GM06990 (cell line): ENCODE measurements at regions not wholly inside any gene's neighbourhood (a gene's known extent, or its start where the extent isn't known, plus 50 kb on each side); places are given as distances from the start of the nearest gene placed in this dataset.

Experiments
- DNase-seq: peaks from one replicate; pipeline ENCODE4 v3.0.0-alpha.2; 2011; ENCODE audit not compliant: insufficient read length; ENCODE audit errors: extremely low read depth
- H3K27me3 ChIP-seq: replicated peaks from 2 replicates; pipeline ENCODE4 v1.6.0; 2011; ENCODE audit warnings: low read length; ENCODE audit not compliant: control insufficient read depth, insufficient read depth
- H3K36me3 ChIP-seq: 2 replicates; pipeline ENCODE4 v1.5.1; 2011; ENCODE audit warnings: low read length; ENCODE audit not compliant: control insufficient read depth, insufficient read depth
- H3K4me3 ChIP-seq: replicated peaks from 2 replicates; pipeline ENCODE4 v1.5.1; 2011; ENCODE audit warnings: low read depth, mild to moderate bottlenecking, control low read depth, low read length
- TF ChIP-seq, protein P1 (sequence below): IDR thresholded peaks from 2 replicates; pipeline ENCODE4 v1.5.1; 2011; ENCODE audit warnings: low read length, control low read depth, mild to moderate bottlenecking, inconsistent platforms; ENCODE audit not compliant: insufficient read depth, poor library complexity, severe bottlenecking

DNA sequence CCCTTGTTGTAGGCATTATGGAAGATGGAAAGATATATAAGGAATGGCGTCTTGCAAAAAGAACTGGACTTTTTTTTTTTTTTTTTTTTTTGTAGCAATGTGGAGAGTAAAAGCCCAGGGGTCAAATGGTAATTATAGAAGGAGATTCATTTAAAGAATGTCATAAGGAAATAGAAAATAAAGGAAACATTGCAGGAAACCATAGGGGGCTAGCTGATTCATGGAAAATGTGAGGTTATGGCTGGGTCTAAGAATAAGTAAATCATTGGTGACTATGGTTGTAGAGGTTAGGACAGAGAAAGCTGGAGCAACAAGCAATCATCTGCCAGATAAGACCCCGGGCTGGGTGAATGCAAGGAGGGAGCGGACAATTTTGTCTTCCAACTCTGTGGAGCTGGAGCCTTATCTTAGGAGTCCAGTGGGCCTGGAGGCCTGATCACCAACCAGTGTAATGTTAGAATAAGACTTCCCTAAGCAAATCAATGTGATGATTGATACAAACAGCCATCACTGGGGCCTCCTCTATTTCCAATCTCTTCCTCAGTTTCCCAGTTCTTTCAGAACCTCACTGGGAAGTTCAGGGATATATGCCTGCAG is 201.2 kb upstream of the TNP1 start:
- Histone ChIP-seq H3K4me3 (no peak overlapping the region), H3K27me3 (no peaks in the 10 kb centered on the region), H3K36me3 (no peaks in the 10 kb centered on the region)
- TF ChIP-seq, protein P1, sequence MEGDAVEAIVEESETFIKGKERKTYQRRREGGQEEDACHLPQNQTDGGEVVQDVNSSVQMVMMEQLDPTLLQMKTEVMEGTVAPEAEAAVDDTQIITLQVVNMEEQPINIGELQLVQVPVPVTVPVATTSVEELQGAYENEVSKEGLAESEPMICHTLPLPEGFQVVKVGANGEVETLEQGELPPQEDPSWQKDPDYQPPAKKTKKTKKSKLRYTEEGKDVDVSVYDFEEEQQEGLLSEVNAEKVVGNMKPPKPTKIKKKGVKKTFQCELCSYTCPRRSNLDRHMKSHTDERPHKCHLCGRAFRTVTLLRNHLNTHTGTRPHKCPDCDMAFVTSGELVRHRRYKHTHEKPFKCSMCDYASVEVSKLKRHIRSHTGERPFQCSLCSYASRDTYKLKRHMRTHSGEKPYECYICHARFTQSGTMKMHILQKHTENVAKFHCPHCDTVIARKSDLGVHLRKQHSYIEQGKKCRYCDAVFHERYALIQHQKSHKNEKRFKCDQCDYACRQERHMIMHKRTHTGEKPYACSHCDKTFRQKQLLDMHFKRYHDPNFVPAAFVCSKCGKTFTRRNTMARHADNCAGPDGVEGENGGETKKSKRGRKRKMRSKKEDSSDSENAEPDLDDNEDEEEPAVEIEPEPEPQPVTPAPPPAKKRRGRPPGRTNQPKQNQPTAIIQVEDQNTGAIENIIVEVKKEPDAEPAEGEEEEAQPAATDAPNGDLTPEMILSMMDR: no peak
- no peak for DNase-seq

DNA sequence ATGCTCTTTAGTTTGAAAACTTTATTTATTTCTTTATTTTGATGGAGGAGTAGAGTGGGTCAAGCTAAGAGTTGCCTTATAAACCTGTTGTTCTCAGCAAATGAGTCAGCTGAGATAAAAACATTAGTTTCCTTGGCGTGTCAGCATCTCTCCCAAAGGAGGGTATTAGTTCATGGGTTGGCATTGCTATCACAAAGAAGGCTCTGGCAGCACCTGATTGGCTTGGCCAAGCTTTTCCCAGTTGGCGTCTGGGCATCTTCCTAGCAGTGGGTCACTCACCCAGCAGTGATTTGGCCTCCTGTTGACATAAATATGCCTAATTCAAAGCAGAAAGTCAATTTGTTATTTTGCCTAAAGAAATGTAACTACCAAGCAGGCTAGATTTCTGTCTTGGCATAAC is 200.7 kb upstream of the TNP1 start:
- TF ChIP-seq, protein P1: no peak
- Histone ChIP-seq H3K27me3 (no peaks in the 10 kb centered on the region), H3K36me3 (no peaks in the 10 kb centered on the region), H3K4me3 (no peak overlapping the region)
- no peak for DNase-seq

DNA sequence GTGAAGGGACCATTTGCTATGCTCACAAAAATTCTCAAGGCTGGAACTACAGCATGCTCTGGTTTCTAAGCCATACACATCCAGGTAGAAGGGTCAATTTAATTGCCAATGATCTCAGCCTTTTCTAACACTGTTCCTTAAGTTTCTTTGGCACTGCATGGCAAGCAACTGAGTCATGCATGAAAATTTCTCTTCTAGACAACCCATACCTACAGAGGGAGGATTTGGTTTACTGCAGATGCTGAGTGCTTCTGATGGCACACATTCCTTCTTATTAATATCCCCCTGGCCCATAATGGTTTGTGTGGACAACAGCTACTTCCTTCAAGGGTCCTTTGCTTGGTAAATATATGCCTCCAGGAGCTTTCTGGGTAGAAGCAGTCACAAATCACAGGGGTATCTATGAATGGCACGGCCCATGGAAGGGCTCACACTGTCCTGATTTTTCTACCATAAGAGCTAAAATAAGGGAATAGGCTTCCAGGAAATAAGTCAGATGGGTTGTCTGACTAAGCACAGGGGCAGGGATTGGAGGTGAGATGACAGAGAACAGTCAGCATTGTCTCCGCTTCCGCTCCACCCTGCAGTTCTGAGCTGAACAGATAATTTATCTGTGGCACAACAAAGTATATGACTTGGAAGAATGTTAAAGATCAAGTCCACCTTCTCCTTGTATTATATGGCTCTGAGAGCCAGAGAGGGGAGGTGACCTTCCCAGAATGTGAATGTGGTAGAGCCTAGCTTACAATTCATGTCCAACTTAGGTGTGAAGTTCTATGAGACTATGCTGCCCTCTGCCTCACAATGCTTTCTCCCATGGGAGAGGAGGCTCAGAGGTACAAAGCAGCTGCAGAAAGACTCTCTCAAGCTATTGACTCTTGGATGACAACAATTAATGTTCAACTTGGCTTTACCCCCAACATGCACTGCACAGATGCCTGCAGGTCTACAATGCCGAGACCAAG is 199.2 kb upstream of the TNP1 start:
- TF ChIP-seq, protein P1: no peak
- Histone ChIP-seq H3K36me3 (no peaks in the 10 kb centered on the region), H3K27me3 (no peaks in the 10 kb centered on the region), H3K4me3 (no peak overlapping the region)
- no peak for DNase-seq

DNA sequence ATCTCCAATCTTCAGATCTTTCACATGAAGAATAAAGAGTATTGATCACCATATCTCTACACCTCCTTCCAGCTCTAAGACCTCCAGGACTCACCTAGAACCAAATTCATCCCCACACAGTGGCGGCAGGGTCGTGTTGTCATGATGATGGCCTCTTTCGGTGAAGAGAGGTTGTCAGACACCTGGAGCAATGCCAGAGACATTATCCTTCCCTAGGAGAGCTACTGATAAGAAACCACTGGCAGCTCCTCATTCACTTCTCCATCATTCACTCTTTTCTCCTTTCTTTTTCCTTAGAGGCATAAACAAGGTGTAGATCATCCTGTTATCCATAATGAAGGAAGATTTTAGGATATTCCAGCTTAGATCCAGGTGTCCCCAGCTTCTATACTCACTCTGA is 197.9 kb upstream of the TNP1 start:
- Histone ChIP-seq H3K27me3 (no peaks in the 10 kb centered on the region), H3K4me3 (no peak overlapping the region), H3K36me3 (no peaks in the 10 kb centered on the region)
- DNase-seq: no peak
- TF ChIP-seq, protein P1: no peak

DNA sequence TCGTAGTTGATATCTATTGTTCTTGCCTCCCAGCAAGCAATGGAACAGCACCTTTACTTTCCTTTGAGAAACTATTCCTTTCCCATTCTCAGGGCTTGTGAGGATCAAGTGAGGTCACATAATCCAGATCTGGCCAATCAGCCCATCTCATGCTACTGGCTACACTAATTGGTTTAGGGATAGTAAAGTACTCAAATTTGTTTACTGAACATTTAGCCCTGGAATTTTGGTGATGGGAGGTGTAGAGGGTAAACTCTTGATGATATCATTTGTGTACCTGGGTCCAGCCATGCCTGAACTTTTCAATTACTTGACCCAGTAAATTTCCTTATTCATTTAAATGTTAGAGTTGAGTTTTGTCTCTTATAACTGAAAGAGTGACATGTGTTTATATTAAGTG is 195.8 kb upstream of the TNP1 start:
- Histone ChIP-seq H3K27me3 (no peaks in the 10 kb centered on the region), H3K4me3 (no peak overlapping the region), H3K36me3 (no peaks in the 10 kb centered on the region)
- no peak for DNase-seq
- TF ChIP-seq, protein P1: no peak
